Endodermal cell (in vitro differentiated cells): ENCODE measurements at regions not wholly inside any gene's neighbourhood (a gene's known extent, or its start where the extent isn't known, plus 50 kb on each side); places are given as distances from the start of the nearest gene placed in this dataset.
A peak's percentile ranks its signal among the peaks of the same experiment; 100 is the strongest.

Source experiments
- DNase-seq: peaks from one replicate; pipeline ENCODE4 v3.0.0-alpha.2; 2017
- H3K27ac ChIP-seq: 2 replicates; pipeline ENCODE4 v1.5.1; 2013; ENCODE audit warnings: mild to moderate bottlenecking, low read depth, low read length, moderate library complexity
- H3K27me3 ChIP-seq: 2 replicates; pipeline ENCODE4 v1.6.1; 2013; ENCODE audit warnings: mild to moderate bottlenecking, low read length, moderate library complexity; ENCODE audit not compliant: insufficient read depth, control insufficient read depth, poor library complexity, severe bottlenecking
- H3K36me3 ChIP-seq: 2 replicates; pipeline ENCODE4 v1.7.0; 2013; ENCODE audit warnings: mild to moderate bottlenecking, low read length, moderate library complexity; ENCODE audit not compliant: control insufficient read depth, insufficient read depth
- H3K4me1 ChIP-seq: one replicate; pipeline ENCODE4 v1.7.0; 2013; ENCODE audit warnings: low read length; ENCODE audit not compliant: control insufficient read depth, insufficient read depth
- H3K4me3 ChIP-seq: 2 replicates; pipeline ENCODE4 v1.5.1; 2013; ENCODE audit warnings: mild to moderate bottlenecking, low read length, moderate library complexity
- H3K9ac ChIP-seq: 2 replicates; pipeline ENCODE4 v1.6.1; 2013; ENCODE audit warnings: mild to moderate bottlenecking, low read length, moderate library complexity; ENCODE audit not compliant: poor library complexity, severe bottlenecking; ENCODE audit errors: extremely low read depth
- H3K9me3 ChIP-seq: 2 replicates; pipeline ENCODE4 v1.6.1; 2013; ENCODE audit warnings: mild to moderate bottlenecking, low read length, moderate library complexity; ENCODE audit not compliant: control insufficient read depth
- H3K27ac Mint-ChIP-seq: 2 replicates; pipeline ENCODE4 v1.8.0; 2020; ENCODE audit warnings: mixed read lengths
- H3K27me3 Mint-ChIP-seq: 2 replicates; pipeline ENCODE4 v1.8.0; 2021; ENCODE audit warnings: mild to moderate bottlenecking, mixed read lengths; ENCODE audit not compliant: insufficient read depth
- H3K36me3 Mint-ChIP-seq: 2 replicates; pipeline ENCODE4 v1.8.0; 2020; ENCODE audit warnings: low read depth, mixed read lengths
- H3K4me1 Mint-ChIP-seq: 2 replicates; pipeline ENCODE4 v1.8.0; 2020; ENCODE audit warnings: mixed read lengths
- H3K4me3 Mint-ChIP-seq: 2 replicates; pipeline ENCODE4 v1.8.0; 2020; ENCODE audit warnings: mild to moderate bottlenecking, moderate library complexity, mixed read lengths
- H3K9me3 Mint-ChIP-seq: 2 replicates; pipeline ENCODE4 v1.8.0; 2020; ENCODE audit warnings: mild to moderate bottlenecking, mixed read lengths
- WGBS, 2 experiments: methylation state at CpG; one replicate each; pipeline versions ENCODE4 v1.1.5 to v1.1.7; 2013; ENCODE audit warnings: missing lambda C conversion rate in 2 of 2, mixed read lengths in 1 of 2; ENCODE audit not compliant: insufficient coverage in 1 of 2, insufficient read length in 1 of 2; 5-methylcytosine and 5-hydroxymethylcytosine counted together
- TF ChIP-seq, protein P1 (sequence below): fragments of 200-600 bp; sonication (generic); conservative IDR thresholded peaks from 2 replicates; pipeline ENCODE4 v1.5.0; 2021; ENCODE audit warnings: antibody characterized with exemption, mild to moderate bottlenecking

DNA sequence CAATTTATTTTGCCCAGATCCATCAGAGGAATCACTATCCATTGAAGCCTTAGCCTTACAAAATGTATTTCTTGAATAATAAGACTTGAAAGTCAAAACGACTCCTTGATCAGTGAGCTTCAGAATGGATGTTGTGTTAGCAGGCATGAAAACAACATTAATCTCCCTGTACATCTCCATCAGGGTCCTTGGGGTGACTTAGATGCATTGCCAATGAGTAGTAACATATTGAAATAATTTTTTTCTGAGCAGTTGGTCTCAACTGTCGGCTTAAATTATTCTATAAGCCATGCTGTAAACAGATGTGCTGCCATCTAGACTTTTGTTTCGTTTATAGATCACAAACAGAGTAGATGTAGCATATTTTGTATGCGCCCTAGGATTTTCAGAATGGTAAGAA, 482.0 kb downstream of the AMY1C start:
- DNase-seq = no peak
- H3K4me3 ChIP-seq = no peak overlapping the region
- Mint-ChIP-seq H3K4me3 (no peak overlapping the region), H3K27me3 (no peaks in the 10 kb centered on the region), H3K4me1 (peaks cover 24% of the 10 kb centered on the region), H3K9me3 (no peaks in the 10 kb centered on the region), H3K36me3 (no peaks in the 10 kb centered on the region), H3K27ac (no peak overlapping the region)
- no peaks in the 10 kb centered on the region for H3K9me3 ChIP-seq
- H3K27ac ChIP-seq = no peak overlapping the region
- no peak overlapping the region for H3K9ac ChIP-seq
- no peaks in the 10 kb centered on the region for H3K27me3 ChIP-seq
- H3K4me1 ChIP-seq = peaks cover 10% of the 10 kb centered on the region
- TF ChIP-seq, protein P1, sequence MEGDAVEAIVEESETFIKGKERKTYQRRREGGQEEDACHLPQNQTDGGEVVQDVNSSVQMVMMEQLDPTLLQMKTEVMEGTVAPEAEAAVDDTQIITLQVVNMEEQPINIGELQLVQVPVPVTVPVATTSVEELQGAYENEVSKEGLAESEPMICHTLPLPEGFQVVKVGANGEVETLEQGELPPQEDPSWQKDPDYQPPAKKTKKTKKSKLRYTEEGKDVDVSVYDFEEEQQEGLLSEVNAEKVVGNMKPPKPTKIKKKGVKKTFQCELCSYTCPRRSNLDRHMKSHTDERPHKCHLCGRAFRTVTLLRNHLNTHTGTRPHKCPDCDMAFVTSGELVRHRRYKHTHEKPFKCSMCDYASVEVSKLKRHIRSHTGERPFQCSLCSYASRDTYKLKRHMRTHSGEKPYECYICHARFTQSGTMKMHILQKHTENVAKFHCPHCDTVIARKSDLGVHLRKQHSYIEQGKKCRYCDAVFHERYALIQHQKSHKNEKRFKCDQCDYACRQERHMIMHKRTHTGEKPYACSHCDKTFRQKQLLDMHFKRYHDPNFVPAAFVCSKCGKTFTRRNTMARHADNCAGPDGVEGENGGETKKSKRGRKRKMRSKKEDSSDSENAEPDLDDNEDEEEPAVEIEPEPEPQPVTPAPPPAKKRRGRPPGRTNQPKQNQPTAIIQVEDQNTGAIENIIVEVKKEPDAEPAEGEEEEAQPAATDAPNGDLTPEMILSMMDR = no peak
- 94 to 96% methylated on average over 4 of the region's 4 CpGs for WGBS, 2 experiments
- H3K36me3 ChIP-seq = no peaks in the 10 kb centered on the region

DNA sequence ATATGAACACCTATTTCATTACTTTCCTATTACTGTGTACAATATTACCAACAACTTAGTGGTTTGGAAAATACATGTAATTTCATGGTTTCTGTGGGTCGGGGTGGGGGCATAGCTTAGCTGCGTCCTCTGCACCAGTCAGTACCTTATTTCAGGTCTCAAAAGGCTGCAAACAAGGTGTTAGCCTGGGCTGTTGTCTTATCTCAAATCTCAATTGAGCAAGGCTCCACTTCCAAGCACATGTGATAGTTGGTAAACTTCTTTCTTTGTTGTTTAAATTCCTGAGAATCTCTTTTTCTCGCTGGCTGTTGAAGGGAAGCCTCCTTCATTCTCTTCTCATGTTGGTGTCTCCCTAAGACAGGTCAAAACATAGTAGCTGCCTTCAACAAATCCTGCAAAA, 485.4 kb downstream of the AMY1C start:
- peak; percentile 85 for DNase-seq
- Mint-ChIP-seq H3K4me1 (peaks cover 31% of the 10 kb centered on the region), H3K27me3 (no peaks in the 10 kb centered on the region), H3K27ac (no peak overlapping the region), H3K4me3 (no peak overlapping the region), H3K36me3 (no peaks in the 10 kb centered on the region), H3K9me3 (peaks cover 6% of the 10 kb centered on the region)
- no peak overlapping the region for H3K27ac ChIP-seq
- peak overlapping the region; percentile 13 for H3K4me3 ChIP-seq
- no peak overlapping the region for H3K9ac ChIP-seq
- H3K4me1 ChIP-seq = peaks cover 12% of the 10 kb centered on the region
- no peaks in the 10 kb centered on the region for H3K27me3 ChIP-seq
- H3K36me3 ChIP-seq = no peaks in the 10 kb centered on the region
- WGBS, 2 experiments = 15% methylated on average over 3 of the region's 3 CpGs; no CpG with 5 or more reads in 1 of the 2 experiments
- H3K9me3 ChIP-seq = peaks cover 7% of the 10 kb centered on the region
- TF ChIP-seq, protein P1 = no peak

DNA sequence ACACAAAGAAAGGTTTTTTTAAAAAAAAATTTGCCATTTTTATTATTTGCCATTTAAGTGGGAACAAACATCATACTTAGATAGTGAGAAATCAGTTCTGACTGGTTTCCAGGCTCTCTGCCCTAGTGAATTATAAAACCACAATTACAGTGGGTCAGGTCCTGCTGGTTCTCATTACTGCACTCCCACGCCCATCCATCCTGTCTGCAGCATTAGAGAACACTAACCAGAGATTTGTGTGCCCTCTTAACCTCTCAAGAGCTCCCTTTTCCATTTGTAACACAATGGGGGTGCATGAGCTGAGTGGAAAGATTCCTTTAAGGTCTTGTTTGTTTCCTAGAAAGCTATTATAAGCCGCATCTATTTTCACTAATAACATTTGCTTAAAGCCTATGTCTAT, 489.3 kb downstream of the AMY1C start:
- Histone ChIP-seq H3K36me3 (no peaks in the 10 kb centered on the region), H3K4me1 (peaks cover 12% of the 10 kb centered on the region), H3K4me3 (no peak overlapping the region), H3K9ac (no peak overlapping the region), H3K27me3 (no peaks in the 10 kb centered on the region), H3K9me3 (peaks cover 7% of the 10 kb centered on the region), H3K27ac (no peak overlapping the region)
- TF ChIP-seq, protein P1 = no peak
- Mint-ChIP-seq H3K4me1 (peaks cover 55% of the 10 kb centered on the region), H3K27ac (no peak overlapping the region), H3K27me3 (no peaks in the 10 kb centered on the region), H3K9me3 (peaks cover 6% of the 10 kb centered on the region), H3K4me3 (no peak overlapping the region), H3K36me3 (no peaks in the 10 kb centered on the region)
- no peak for DNase-seq
- WGBS, 2 experiments = 86% methylated on average over 1 of the region's 2 CpGs; no CpG with 5 or more reads in 1 of the 2 experiments
